Left ventricle myocardium inferior (tissue), 1 donor: ENCODE measurements at regions not wholly inside any gene's neighbourhood (a gene's known extent, or its start where the extent isn't known, plus 50 kb on each side); places are given as distances from the start of the nearest gene placed in this dataset.
"Not testable (repeated sequence)": the region's sequence is repeated elsewhere in the genome, so short reads cannot be mapped to it uniquely, and the experiment has no call there.

Experiments
- DNase-seq: peaks from one replicate; pipeline ENCODE4 v3.0.0-alpha.2; 2020
- H3K27ac ChIP-seq: fragments of 200-600 bp; replicated peaks from 2 replicates; pipeline ENCODE4 v1.8.0; 2021
- H3K27me3 ChIP-seq: fragments of 200-600 bp; 2 replicates; pipeline ENCODE4 v1.8.0; 2021; ENCODE audit warnings: low read depth
- H3K36me3 ChIP-seq: fragments of 200-600 bp; 2 replicates; pipeline ENCODE4 v1.8.0; 2021
- H3K4me1 ChIP-seq: fragments of 200-600 bp; 2 replicates; pipeline ENCODE4 v1.8.0; 2021
- H3K4me3 ChIP-seq: fragments of 200-600 bp; 2 replicates; pipeline ENCODE4 v1.8.0; 2021; ENCODE audit warnings: mild to moderate bottlenecking, moderate library complexity
- H3K9me3 ChIP-seq: fragments of 200-600 bp; replicated peaks from 2 replicates; pipeline ENCODE4 v1.8.0; 2021
- intact Hi-C: fragments of 100-400 bp; cut with micrococcal nuclease; formaldehyde crosslinking; loops from one replicate; pipeline ENCODE4 v1.11.0; 2022
- TF ChIP-seq, protein P1 (sequence below): fragments of 200-600 bp; IDR thresholded peaks from 2 replicates; pipeline ENCODE4 v1.8.0; 2021; ENCODE audit warnings: antibody characterized with exemption, mild to moderate bottlenecking, borderline replicate concordance
- donor health status: DM: no; HTN: yes; CAD: no; lungs with severe emphysema.

DNA sequence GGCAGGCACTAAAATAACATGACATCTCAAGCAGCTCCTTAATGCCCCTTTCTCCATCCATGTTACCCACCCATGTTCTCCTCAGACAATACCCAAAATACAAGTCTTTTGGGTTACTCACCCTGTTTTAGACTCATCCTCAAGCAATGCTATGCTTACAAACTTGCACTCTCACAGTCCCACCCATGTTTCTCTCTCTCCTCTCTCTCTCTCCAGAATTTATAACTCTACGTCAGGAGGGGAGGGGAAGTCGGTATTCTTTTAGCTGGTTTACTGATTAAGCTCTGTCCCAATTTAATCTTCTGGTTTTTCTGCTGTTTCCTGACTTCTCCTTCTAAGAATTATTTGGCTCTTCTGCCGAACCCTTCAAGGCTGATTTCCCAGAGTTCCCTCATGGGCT lies 98.0 kb upstream of the NR5A2 start:
- no peaks in the 10 kb centered on the region for H3K27me3 ChIP-seq
- H3K4me1 ChIP-seq = no peaks in the 10 kb centered on the region
- intact Hi-C loops = no loop called here
- no peaks in the 10 kb centered on the region for H3K9me3 ChIP-seq
- DNase-seq = no peak
- H3K27ac ChIP-seq = no peak overlapping the region
- H3K36me3 ChIP-seq = no peaks in the 10 kb centered on the region
- TF ChIP-seq, protein P1, sequence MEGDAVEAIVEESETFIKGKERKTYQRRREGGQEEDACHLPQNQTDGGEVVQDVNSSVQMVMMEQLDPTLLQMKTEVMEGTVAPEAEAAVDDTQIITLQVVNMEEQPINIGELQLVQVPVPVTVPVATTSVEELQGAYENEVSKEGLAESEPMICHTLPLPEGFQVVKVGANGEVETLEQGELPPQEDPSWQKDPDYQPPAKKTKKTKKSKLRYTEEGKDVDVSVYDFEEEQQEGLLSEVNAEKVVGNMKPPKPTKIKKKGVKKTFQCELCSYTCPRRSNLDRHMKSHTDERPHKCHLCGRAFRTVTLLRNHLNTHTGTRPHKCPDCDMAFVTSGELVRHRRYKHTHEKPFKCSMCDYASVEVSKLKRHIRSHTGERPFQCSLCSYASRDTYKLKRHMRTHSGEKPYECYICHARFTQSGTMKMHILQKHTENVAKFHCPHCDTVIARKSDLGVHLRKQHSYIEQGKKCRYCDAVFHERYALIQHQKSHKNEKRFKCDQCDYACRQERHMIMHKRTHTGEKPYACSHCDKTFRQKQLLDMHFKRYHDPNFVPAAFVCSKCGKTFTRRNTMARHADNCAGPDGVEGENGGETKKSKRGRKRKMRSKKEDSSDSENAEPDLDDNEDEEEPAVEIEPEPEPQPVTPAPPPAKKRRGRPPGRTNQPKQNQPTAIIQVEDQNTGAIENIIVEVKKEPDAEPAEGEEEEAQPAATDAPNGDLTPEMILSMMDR = no peak
- no peak overlapping the region for H3K4me3 ChIP-seq

DNA sequence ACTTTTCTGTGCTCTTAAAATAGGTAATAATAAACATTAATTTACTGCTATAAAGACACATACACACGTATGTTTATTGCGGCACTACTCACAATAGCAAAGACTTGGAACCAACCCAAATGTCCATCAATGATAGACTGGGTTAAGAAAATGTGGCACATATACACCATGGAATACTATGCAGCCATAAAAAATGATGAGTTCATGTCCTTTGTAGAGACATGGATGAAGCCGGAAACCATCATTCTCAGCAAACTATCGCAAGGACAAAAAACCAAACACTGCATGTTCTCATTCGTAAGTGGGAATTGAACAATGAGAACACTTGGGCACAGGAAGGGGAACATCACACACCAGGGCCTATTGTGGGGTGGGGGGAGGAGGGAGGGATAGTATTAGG lies 97.4 kb upstream of the NR5A2 start:
- intact Hi-C loops, H3K36me3 ChIP-seq, H3K27me3 ChIP-seq, H3K27ac ChIP-seq, H3K9me3 ChIP-seq, H3K4me1 ChIP-seq, DNase-seq, H3K4me3 ChIP-seq: not testable (repeated sequence)

GRCh38 chr1:199931666-199932377 lies 95.7 kb upstream of the NR5A2 start:
- H3K4me3 ChIP-seq = no peak overlapping the region

GRCh38 chr1:199932462-199932861 lies 95.0 kb upstream of the NR5A2 start:
- TF ChIP-seq, protein P1 = no peak
- DNase-seq = no peak
- no peaks in the 10 kb centered on the region for H3K4me1 ChIP-seq
- H3K9me3 ChIP-seq = no peaks in the 10 kb centered on the region
- H3K27ac ChIP-seq = no peak overlapping the region
- no peak overlapping the region for H3K4me3 ChIP-seq
- no peaks in the 10 kb centered on the region for H3K36me3 ChIP-seq
- intact Hi-C loops = no loop called here
- no peaks in the 10 kb centered on the region for H3K27me3 ChIP-seq

More at GRCh38 chr1:199931666-199932377, 95.7 kb upstream of the NR5A2 start:
- TF ChIP-seq, protein P1 = no peak
- Histone ChIP-seq H3K4me1 (no peaks in the 10 kb centered on the region), H3K9me3 (no peaks in the 10 kb centered on the region), H3K27ac (no peak overlapping the region), H3K36me3 (no peaks in the 10 kb centered on the region), H3K27me3 (no peaks in the 10 kb centered on the region)
- intact Hi-C loops = no loop called here
- no peak for DNase-seq

DNA sequence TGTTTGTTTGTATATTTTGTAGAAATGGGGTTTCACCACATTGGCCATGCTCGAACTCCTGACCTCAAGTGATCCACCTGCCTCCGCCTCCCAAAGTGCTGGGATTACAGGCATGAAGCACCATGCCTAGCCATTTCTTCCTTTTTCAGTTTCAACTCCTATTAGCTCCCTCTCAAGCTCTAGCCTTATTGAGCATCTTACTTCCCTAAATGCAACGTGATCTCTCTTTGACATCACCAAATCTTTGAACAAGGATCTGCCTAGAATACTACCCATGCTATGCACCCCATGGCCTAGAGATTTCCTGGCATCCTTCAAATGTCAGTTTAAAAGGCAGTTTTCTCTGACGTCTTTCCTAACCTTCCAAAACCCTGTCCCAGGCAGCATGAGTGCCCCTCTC lies 91.1 kb upstream of the NR5A2 start:
- Histone ChIP-seq H3K4me3 (no peak overlapping the region), H3K4me1 (no peaks in the 10 kb centered on the region), H3K27ac (no peak overlapping the region), H3K36me3 (no peaks in the 10 kb centered on the region), H3K27me3 (no peaks in the 10 kb centered on the region), H3K9me3 (no peaks in the 10 kb centered on the region)
- intact Hi-C loops = no loop called here
- DNase-seq = no peak
- TF ChIP-seq, protein P1 = no peak

GRCh38 chr1:199937161-199937560 lies 90.3 kb upstream of the NR5A2 start:
- no peak overlapping the region for H3K27ac ChIP-seq
- no peak for DNase-seq
- intact Hi-C loops = no loop called here
- H3K4me3 ChIP-seq = no peak overlapping the region
- TF ChIP-seq, protein P1 = no peak
- H3K9me3 ChIP-seq = no peaks in the 10 kb centered on the region
- no peaks in the 10 kb centered on the region for H3K36me3 ChIP-seq
- no peaks in the 10 kb centered on the region for H3K4me1 ChIP-seq
- H3K27me3 ChIP-seq = no peaks in the 10 kb centered on the region
